Calu3 (cell line): ENCODE measurements at regions not wholly inside any gene's neighbourhood (a gene's known extent, or its start where the extent isn't known, plus 50 kb on each side); places are given as distances from the start of the nearest gene placed in this dataset.

Source experiments
- BruUV-seq: library from RNA; stranded (reverse); fragments of 400-500 nt; replicated peaks from 2 replicates; lab custom pipeline; 2021; lab: Mats Ljungman, UMichigan
- CTCF ChIA-PET: fragments of 300-600 bp; sonication (Branson Sonifier 250); formaldehyde crosslinking; loops from one replicate; lab custom pipeline; 2022; ENCODE audit warnings: antibody characterized with exemption; lab: Charles Lee
- DNase-seq: peaks from one replicate; pipeline ENCODE4 v3.0.0; 2022
- H3K27ac Mint-ChIP-seq: one replicate; pipeline ENCODE4 v1.8.0; 2022; ENCODE audit warnings: mixed read lengths; ENCODE audit not compliant: unreplicated experiment
- H3K27me3 Mint-ChIP-seq: one replicate; pipeline ENCODE4 v1.8.0; 2022; ENCODE audit warnings: mixed read lengths; ENCODE audit not compliant: unreplicated experiment
- H3K36me3 Mint-ChIP-seq: one replicate; pipeline ENCODE4 v1.8.0; 2022; ENCODE audit warnings: mild to moderate bottlenecking, moderate library complexity, mixed read lengths; ENCODE audit not compliant: insufficient read depth, unreplicated experiment
- H3K4me1 Mint-ChIP-seq: one replicate; pipeline ENCODE4 v1.8.0; 2022; ENCODE audit warnings: mild to moderate bottlenecking, low read depth, mixed read lengths; ENCODE audit not compliant: unreplicated experiment
- H3K4me3 Mint-ChIP-seq: one replicate; pipeline ENCODE4 v1.8.0; 2022; ENCODE audit warnings: mild to moderate bottlenecking, low read depth, moderate library complexity, mixed read lengths; ENCODE audit not compliant: unreplicated experiment
- H3K9me3 Mint-ChIP-seq: one replicate; pipeline ENCODE4 v1.8.0; 2022; ENCODE audit warnings: low read depth, mixed read lengths; ENCODE audit not compliant: unreplicated experiment
- intact Hi-C: fragments of 100-400 bp; cut with micrococcal nuclease; formaldehyde crosslinking; loops from one replicate; pipeline ENCODE4 v1.10.0; 2022; ENCODE audit not compliant: unreplicated experiment
- TF ChIP-seq, protein P1 (sequence below): fragments of 200-600 bp; IDR thresholded peaks from one replicate; pipeline ENCODE4 v1.8.0; 2022; ENCODE audit warnings: antibody characterized with exemption; ENCODE audit not compliant: unreplicated experiment

DNA sequence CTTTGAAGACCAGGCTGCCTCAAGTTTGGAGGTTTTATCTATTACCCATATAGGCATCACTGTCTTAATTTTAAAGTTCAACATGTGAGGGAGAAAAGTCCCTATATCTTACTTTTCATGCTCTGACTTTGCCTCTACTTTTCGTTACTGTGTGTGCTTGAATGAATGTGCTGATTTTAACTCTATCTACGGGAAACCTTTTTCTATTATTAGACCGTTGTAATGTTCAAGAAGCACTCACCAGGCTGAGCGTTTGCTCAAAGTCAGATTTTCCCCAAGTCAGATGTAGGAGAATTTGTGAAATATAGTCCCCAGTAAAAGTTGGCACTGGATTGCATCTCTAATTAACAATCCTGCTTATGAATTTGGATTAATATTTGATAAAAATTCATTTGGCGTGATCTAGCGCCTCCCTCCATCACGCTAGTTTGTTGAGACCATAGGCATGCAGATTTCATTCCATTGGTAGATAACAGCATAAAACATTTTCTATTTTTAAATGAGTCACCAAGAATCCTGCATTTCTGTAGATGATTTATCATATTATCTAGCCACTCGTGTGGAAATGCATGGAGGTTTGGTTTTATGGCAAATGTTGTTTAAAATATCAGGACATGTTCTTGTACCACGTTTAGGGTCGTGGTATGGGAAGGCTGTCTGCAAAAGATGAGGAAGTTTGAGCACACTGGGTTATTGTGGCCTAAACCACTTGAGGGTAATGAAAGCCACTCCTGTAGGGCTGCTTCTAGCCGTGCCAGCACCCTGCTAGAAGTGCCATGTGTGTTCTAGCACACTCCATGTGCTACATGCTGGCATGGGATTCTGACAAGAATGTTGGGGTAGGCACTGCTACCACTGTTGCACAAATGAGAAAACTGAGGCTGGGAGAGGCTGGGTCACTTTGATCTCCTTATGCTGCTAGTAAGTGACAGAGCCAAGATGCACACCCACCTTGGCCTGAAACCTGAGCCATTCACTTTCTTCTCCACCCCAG, 179.4 kb downstream of the FGF9 start:
- intact Hi-C loops: no loop called here
- peak overlapping the region; percentile 66 for H3K27ac Mint-ChIP-seq
- no TSS peak for BruUV-seq
- H3K4me3 Mint-ChIP-seq: no peak overlapping the region
- peaks cover 6% of the 10 kb centered on the region for H3K9me3 Mint-ChIP-seq
- CTCF ChIA-PET: interaction anchor here (1.0 kb wide), 2 partner anchors 12 to 212 kb away, joined by 3 to 7 read pairs; no protein-coding TSS in a partner anchor
- no peaks in the 10 kb centered on the region for H3K36me3 Mint-ChIP-seq
- no peaks in the 10 kb centered on the region for H3K27me3 Mint-ChIP-seq
- no peak for DNase-seq
- H3K4me1 Mint-ChIP-seq: peaks cover 29% of the 10 kb centered on the region
- TF ChIP-seq, protein P1, sequence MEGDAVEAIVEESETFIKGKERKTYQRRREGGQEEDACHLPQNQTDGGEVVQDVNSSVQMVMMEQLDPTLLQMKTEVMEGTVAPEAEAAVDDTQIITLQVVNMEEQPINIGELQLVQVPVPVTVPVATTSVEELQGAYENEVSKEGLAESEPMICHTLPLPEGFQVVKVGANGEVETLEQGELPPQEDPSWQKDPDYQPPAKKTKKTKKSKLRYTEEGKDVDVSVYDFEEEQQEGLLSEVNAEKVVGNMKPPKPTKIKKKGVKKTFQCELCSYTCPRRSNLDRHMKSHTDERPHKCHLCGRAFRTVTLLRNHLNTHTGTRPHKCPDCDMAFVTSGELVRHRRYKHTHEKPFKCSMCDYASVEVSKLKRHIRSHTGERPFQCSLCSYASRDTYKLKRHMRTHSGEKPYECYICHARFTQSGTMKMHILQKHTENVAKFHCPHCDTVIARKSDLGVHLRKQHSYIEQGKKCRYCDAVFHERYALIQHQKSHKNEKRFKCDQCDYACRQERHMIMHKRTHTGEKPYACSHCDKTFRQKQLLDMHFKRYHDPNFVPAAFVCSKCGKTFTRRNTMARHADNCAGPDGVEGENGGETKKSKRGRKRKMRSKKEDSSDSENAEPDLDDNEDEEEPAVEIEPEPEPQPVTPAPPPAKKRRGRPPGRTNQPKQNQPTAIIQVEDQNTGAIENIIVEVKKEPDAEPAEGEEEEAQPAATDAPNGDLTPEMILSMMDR: no peak

DNA sequence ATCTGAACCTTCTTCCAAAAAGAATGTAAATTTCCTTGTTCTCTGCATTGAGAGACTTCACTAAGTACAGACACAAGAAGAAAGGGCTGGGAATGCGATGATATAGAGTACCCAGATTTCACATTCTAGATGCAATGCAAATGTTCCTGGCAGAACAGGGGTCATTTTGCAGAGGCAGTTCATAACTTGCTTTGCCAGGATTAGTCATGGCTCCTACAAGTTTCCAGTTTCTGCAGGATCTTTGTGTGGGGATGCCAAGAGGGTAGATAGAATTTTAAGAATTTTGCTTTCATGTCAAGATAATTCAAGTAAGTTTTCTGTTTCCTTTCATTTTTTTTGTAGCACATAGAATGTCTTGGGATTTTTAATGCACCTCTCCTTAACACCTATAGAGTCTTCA, 181.2 kb downstream of the FGF9 start:
- CTCF ChIA-PET: no interaction called here
- Mint-ChIP-seq H3K27ac (no peak overlapping the region), H3K36me3 (no peaks in the 10 kb centered on the region), H3K4me3 (no peak overlapping the region), H3K9me3 (peaks cover 2% of the 10 kb centered on the region), H3K4me1 (peaks cover 29% of the 10 kb centered on the region), H3K27me3 (no peaks in the 10 kb centered on the region)
- BruUV-seq: no TSS peak
- TF ChIP-seq, protein P1: no peak
- intact Hi-C loops: no loop called here
- no peak for DNase-seq

DNA sequence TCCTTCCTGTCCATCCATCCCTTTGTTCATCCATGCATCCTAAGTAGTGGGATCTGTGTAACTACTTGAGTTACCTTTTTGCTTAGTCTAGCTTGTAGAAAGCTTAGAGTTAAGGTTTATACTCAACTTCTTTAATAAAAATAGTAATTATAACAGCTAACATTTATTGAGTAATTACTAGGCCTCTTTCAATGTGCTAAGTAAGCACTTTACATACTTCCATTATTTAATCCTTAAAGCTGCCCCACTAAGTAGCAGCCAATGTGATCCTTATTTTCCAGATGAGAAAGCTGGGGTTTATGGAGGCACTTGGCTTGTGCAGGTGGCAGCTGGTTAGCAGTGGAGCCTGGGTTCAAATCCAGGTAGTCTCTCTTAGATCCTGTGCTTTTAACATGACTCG, 182.9 kb downstream of the FGF9 start:
- BruUV-seq: no TSS peak
- H3K36me3 Mint-ChIP-seq: no peaks in the 10 kb centered on the region
- CTCF ChIA-PET: no interaction called here
- H3K4me1 Mint-ChIP-seq: peaks cover 27% of the 10 kb centered on the region
- H3K27ac Mint-ChIP-seq: no peak overlapping the region
- TF ChIP-seq, protein P1: no peak
- no peak for DNase-seq
- no peak overlapping the region for H3K4me3 Mint-ChIP-seq
- intact Hi-C loops: no loop called here
- no peaks in the 10 kb centered on the region for H3K9me3 Mint-ChIP-seq
- no peaks in the 10 kb centered on the region for H3K27me3 Mint-ChIP-seq

DNA sequence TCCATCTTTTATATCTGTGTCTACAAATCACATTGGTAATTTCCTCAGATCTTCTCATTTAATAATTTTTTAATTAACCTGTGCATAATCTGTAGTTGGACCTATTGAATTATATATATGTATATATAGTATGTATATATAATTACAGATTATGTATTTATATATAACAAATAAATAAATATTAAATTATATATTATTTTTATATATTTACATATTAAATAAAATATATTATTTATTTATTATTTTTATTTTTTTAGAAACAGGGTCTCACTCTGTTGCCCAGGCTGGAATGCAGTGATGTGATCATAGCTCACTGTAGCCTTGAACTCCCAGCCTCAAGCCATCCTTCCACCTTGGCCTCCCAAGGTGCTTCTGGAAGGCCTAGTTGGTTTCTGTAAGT, 197.9 kb downstream of the FGF9 start:
- Mint-ChIP-seq H3K4me1 (peaks cover 19% of the 10 kb centered on the region), H3K27me3 (no peaks in the 10 kb centered on the region), H3K36me3 (no peaks in the 10 kb centered on the region), H3K27ac (no peak overlapping the region), H3K4me3 (no peak overlapping the region), H3K9me3 (no peaks in the 10 kb centered on the region)
- TF ChIP-seq, protein P1: no peak
- intact Hi-C loops: no loop called here
- CTCF ChIA-PET: no interaction called here
- no TSS peak for BruUV-seq
- DNase-seq: no peak
